ENCODE measurements at regions not wholly inside any gene's neighbourhood (a gene's known extent, or its start where the extent isn't known, plus 50 kb on each side); places are given as distances from the start of the nearest gene placed in this dataset.

DNA sequence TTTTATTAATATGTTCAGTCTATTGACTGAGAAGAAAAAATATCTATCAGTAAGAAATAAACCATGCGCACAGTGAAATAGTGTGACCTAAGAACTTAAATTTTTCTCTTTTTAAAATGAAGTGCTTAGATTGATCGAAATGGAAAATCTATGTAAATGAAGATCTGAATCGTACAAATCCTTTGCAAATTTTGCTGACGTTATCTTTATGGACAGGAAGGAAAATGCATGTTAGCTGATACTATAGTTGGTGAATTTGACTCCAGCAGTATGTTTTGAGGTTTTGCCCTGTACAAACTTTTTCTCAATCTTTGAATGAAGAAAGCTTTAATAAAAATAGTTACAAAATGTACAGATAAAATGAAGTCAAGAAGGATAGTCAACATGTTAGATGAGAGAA is 82.9 kb downstream of the NRN1 start:
- Histone ChIP-seq H3K9me3 (ENCODE audit: insufficient read depth, low read length) (no peaks in the 10 kb centered on the region), H3K27ac (ENCODE audit: low read depth, low read length) (no peak overlapping the region), H3K79me2 (ENCODE audit: insufficient read depth, low read length) (no peaks in the 10 kb centered on the region), H3K9ac (ENCODE audit: low read length) (no peak overlapping the region), H3K4me3 (ENCODE audit: insufficient read depth, low read length, poor library complexity, severe bottlenecking) (no peak overlapping the region), H3K27me3 (ENCODE audit: low read length) (peaks cover 5% of the 10 kb centered on the region; the same call in 1 of the 2 replicates), H3K4me2 (ENCODE audit: low read depth, low read length, poor library complexity, severe bottlenecking) (no peak overlapping the region), H3K9me2 (replicated peaks; ENCODE audit: insufficient read depth, low read length) (0 out of 2 replicates have a peak, but pooled peaks cover 4% of the 10 kb centered on the region), H2AFZ (ENCODE audit: low read depth, low read length, severe bottlenecking) (no peak overlapping the region), H4K20me1 (ENCODE audit: low read depth, low read length) (no peaks in the 10 kb centered on the region), H3K36me3 (ENCODE audit: low read length) (no peaks in the 10 kb centered on the region), H3F3A (ENCODE audit: insufficient read depth) (no peaks in the 10 kb centered on the region)
- TF ChIP-seq, protein P1, sequence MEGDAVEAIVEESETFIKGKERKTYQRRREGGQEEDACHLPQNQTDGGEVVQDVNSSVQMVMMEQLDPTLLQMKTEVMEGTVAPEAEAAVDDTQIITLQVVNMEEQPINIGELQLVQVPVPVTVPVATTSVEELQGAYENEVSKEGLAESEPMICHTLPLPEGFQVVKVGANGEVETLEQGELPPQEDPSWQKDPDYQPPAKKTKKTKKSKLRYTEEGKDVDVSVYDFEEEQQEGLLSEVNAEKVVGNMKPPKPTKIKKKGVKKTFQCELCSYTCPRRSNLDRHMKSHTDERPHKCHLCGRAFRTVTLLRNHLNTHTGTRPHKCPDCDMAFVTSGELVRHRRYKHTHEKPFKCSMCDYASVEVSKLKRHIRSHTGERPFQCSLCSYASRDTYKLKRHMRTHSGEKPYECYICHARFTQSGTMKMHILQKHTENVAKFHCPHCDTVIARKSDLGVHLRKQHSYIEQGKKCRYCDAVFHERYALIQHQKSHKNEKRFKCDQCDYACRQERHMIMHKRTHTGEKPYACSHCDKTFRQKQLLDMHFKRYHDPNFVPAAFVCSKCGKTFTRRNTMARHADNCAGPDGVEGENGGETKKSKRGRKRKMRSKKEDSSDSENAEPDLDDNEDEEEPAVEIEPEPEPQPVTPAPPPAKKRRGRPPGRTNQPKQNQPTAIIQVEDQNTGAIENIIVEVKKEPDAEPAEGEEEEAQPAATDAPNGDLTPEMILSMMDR (IDR thresholded peaks at IDR 0.05; ENCODE audit: insufficient read depth, low read length, poor library complexity, severe bottlenecking): no peak
- no peak for TF ChIP-seq EZH2phosphoT487 (conservative IDR thresholded peaks at IDR 0.05; ENCODE audit: low read length)

DNA sequence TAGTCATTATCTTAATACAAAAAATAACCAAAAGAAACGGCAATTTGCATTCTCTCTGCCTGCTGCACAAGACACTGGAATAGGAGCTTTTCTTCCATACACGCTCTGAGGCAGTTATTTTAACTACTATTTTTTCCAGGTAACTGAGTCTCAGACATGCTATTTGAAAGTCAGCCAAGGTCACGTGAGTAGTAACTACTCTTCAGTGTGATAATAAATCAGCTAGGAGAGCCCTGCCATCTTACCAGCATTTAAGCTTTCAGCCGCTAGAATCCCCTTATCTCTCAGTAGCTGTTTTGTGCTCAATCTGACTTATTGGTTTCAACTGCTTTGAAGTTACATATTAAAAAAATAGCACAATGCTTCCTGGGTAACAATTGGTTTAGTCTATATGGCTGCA is 84.5 kb downstream of the NRN1 start:
- 0 out of 2 replicates have a peak, but pooled peaks cover 4% of the 10 kb centered on the region for H3K9me2 ChIP-seq (replicated peaks; ENCODE audit: insufficient read depth, low read length)
- H3F3A ChIP-seq (ENCODE audit: insufficient read depth): no peaks in the 10 kb centered on the region
- H4K20me1 ChIP-seq (ENCODE audit: low read depth, low read length): no peaks in the 10 kb centered on the region
- H3K27ac ChIP-seq (ENCODE audit: low read depth, low read length): no peak overlapping the region
- no peak overlapping the region for H3K9ac ChIP-seq (ENCODE audit: low read length)
- H3K36me3 ChIP-seq (ENCODE audit: low read length): no peaks in the 10 kb centered on the region
- H3K4me2 ChIP-seq (ENCODE audit: low read depth, low read length, poor library complexity, severe bottlenecking): no peak overlapping the region
- H2AFZ ChIP-seq (ENCODE audit: low read depth, low read length, severe bottlenecking): no peak overlapping the region
- H3K4me3 ChIP-seq (ENCODE audit: insufficient read depth, low read length, poor library complexity, severe bottlenecking): no peak overlapping the region
- H3K9me3 ChIP-seq (ENCODE audit: insufficient read depth, low read length): no peaks in the 10 kb centered on the region
- peaks cover 5% of the 10 kb centered on the region; the same call in 1 of the 2 replicates for H3K27me3 ChIP-seq (ENCODE audit: low read length)
- TF ChIP-seq, protein P1 (IDR thresholded peaks at IDR 0.05; ENCODE audit: insufficient read depth, low read length, poor library complexity, severe bottlenecking): no peak
- no peak for TF ChIP-seq EZH2phosphoT487 (conservative IDR thresholded peaks at IDR 0.05; ENCODE audit: low read length)
- no peaks in the 10 kb centered on the region for H3K79me2 ChIP-seq (ENCODE audit: insufficient read depth, low read length)

DNA sequence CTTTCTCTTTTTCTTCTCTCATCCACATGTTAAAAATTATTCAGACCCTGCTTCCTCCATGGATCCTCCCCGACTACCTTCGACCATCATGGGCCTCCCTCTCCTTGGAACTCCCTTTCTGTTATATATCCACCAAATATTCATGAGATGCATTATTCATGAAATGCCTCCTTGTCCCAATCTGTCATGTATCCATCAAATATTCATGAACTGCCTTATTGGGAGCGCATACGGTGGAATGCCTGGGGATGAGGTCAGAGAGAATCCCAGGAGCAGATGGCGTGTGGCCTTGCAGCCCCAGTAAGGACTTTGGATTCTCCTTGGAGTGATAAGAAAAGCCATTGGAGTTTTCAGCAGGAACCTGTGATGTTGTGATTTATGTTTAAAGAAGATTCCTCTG is 97.0 kb downstream of the NRN1 start:
- Histone ChIP-seq H4K20me1 (ENCODE audit: low read depth, low read length) (no peaks in the 10 kb centered on the region), H3K4me2 (ENCODE audit: low read depth, low read length, poor library complexity, severe bottlenecking) (no peak overlapping the region), H3K9ac (ENCODE audit: low read length) (no peak overlapping the region), H3K27ac (ENCODE audit: low read depth, low read length) (no peak overlapping the region), H3F3A (ENCODE audit: insufficient read depth) (no peaks in the 10 kb centered on the region), H3K27me3 (ENCODE audit: low read length) (no peaks in the 10 kb centered on the region), H3K79me2 (ENCODE audit: insufficient read depth, low read length) (no peaks in the 10 kb centered on the region), H3K36me3 (ENCODE audit: low read length) (no peaks in the 10 kb centered on the region), H3K9me2 (replicated peaks; ENCODE audit: insufficient read depth, low read length) (no peaks in the 10 kb centered on the region), H2AFZ (ENCODE audit: low read depth, low read length, severe bottlenecking) (no peak overlapping the region), H3K9me3 (ENCODE audit: insufficient read depth, low read length) (no peaks in the 10 kb centered on the region), H3K4me3 (ENCODE audit: insufficient read depth, low read length, poor library complexity, severe bottlenecking) (no peak overlapping the region)
- TF ChIP-seq EZH2phosphoT487 (conservative IDR thresholded peaks at IDR 0.05; ENCODE audit: low read length): no peak
- TF ChIP-seq, protein P1 (IDR thresholded peaks at IDR 0.05; ENCODE audit: insufficient read depth, low read length, poor library complexity, severe bottlenecking): no peak

Data from SU-DHL-6 (cell line).